CD8-positive, alpha-beta memory T cell (primary cell): ENCODE measurements at regions not wholly inside any gene's neighbourhood (a gene's known extent, or its start where the extent isn't known, plus 50 kb on each side); places are given as distances from the start of the nearest gene placed in this dataset.

ENCODE experiments used
- CTCF ChIA-PET: fragments of 350-600 bp; sonication (Branson Sonifier 250); formaldehyde crosslinking; loops from one replicate; lab custom pipeline; 2021; ENCODE audit warnings: antibody characterized with exemption; lab: Charles Lee
- POLR2A ChIA-PET: fragments of 350-600 bp; sonication (Branson Sonifier 250); formaldehyde crosslinking; loops from one replicate; lab custom pipeline; 2021; ENCODE audit warnings: antibody characterized with exemption; lab: Charles Lee
- DNase-seq, 5 donors: peaks; one replicate each; pipeline versions ENCODE4 v3.0.0 to v3.0.0-alpha.2; 2020 to 2022; ENCODE audit warnings: mixed read lengths in 1 of 5
- H3K27ac ChIP-seq: one replicate; pipeline ENCODE4 v1.7.0; 2013; ENCODE audit warnings: low read depth, mild to moderate bottlenecking, low read length, moderate library complexity
- H3K27me3 ChIP-seq: 2 replicates; pipeline ENCODE4 v1.7.0; 2013; ENCODE audit warnings: low read length, mild to moderate bottlenecking; ENCODE audit not compliant: insufficient read depth, poor library complexity, severe bottlenecking
- H3K36me3 ChIP-seq: 2 replicates; pipeline ENCODE4 v1.7.0; 2013; ENCODE audit warnings: mild to moderate bottlenecking, low read length, moderate library complexity; ENCODE audit not compliant: insufficient read depth
- H3K4me1 ChIP-seq: 2 replicates; pipeline ENCODE4 v1.7.0; 2013; ENCODE audit warnings: mild to moderate bottlenecking, low read length, moderate library complexity; ENCODE audit not compliant: insufficient read depth
- H3K4me3 ChIP-seq: 2 replicates; pipeline ENCODE4 v1.7.0; 2013; ENCODE audit warnings: mild to moderate bottlenecking, low read length
- H3K9me3 ChIP-seq: 2 replicates; pipeline ENCODE4 v1.7.0; 2013; ENCODE audit warnings: mild to moderate bottlenecking, low read length
- H3K27ac Mint-ChIP-seq, 8 donors: one replicate each; pipeline ENCODE4 v1.8.0; 2020 to 2021; ENCODE audit warnings: mixed read lengths in 8 of 8, mild to moderate bottlenecking in 6 of 8, inconsistent platforms in 3 of 8, moderate library complexity in 3 of 8
- H3K27me3 Mint-ChIP-seq, 2 donors: one replicate each; pipeline ENCODE4 v1.8.0; 2020 to 2021; ENCODE audit warnings: mixed read lengths in 2 of 2, mild to moderate bottlenecking in 1 of 2, moderate library complexity in 1 of 2
- H3K36me3 Mint-ChIP-seq, 3 donors: one replicate each; pipeline ENCODE4 v1.8.0; 2020 to 2021; ENCODE audit warnings: mixed read lengths in 3 of 3, inconsistent platforms in 1 of 3, mild to moderate bottlenecking in 1 of 3
- H3K4me1 Mint-ChIP-seq, 3 donors: one replicate each; pipeline ENCODE4 v1.8.0; 2020 to 2021; ENCODE audit warnings: mixed read lengths in 3 of 3, inconsistent platforms in 1 of 3, mild to moderate bottlenecking in 1 of 3
- H3K4me3 Mint-ChIP-seq, 7 donors: one replicate each; pipeline ENCODE4 v1.8.0; 2020 to 2021; ENCODE audit warnings: mixed read lengths in 7 of 7, mild to moderate bottlenecking in 6 of 7, moderate library complexity in 4 of 7, inconsistent platforms in 2 of 7
- H3K9me3 Mint-ChIP-seq, 5 donors: one replicate each; pipeline ENCODE4 v1.8.0; 2020 to 2022; ENCODE audit warnings: mixed read lengths in 5 of 5, mild to moderate bottlenecking in 3 of 5, moderate library complexity in 2 of 5, inconsistent platforms in 1 of 5

- Histone ChIP-seq H3K36me3 (no peaks in the 10 kb centered on the region), H3K27ac (no peak overlapping the region), H3K4me1 (no peaks in the 10 kb centered on the region), H3K9me3 (no peaks in the 10 kb centered on the region), H3K27me3 (no peaks in the 10 kb centered on the region), H3K4me3 (no peak overlapping the region)
- ChIA-PET CTCF (no interaction called here), POLR2A (no interaction called here)
- Mint-ChIP-seq H3K4me1 (no peaks in the 10 kb centered on the region), H3K36me3 (no peaks in the 10 kb centered on the region), H3K4me3 (no peak overlapping the region), H3K9me3 (peaks cover 0 to 12% (median 3%) of the 10 kb centered on the region in 5 donors), H3K27ac (no peak overlapping the region), H3K27me3 (peaks cover 0 to 2% of the 10 kb centered on the region in 2 donors)
- DNase-seq: no peak
Measured at GRCh38 chr6:51394061-51394460, 575.4 kb downstream of the TFAP2B start.

- Histone ChIP-seq H3K36me3 (no peaks in the 10 kb centered on the region), H3K4me1 (no peaks in the 10 kb centered on the region), H3K27me3 (no peaks in the 10 kb centered on the region), H3K27ac (no peak overlapping the region), H3K9me3 (no peaks in the 10 kb centered on the region), H3K4me3 (no peak overlapping the region)
- Mint-ChIP-seq H3K9me3 (peaks cover 0 to 9% (median 3%) of the 10 kb centered on the region in 5 donors), H3K4me1 (no peaks in the 10 kb centered on the region), H3K36me3 (no peaks in the 10 kb centered on the region), H3K27ac (no peak overlapping the region), H3K4me3 (no peak overlapping the region), H3K27me3 (peaks cover 0 to 2% of the 10 kb centered on the region in 2 donors)
- ChIA-PET CTCF (no interaction called here), POLR2A (no interaction called here)
- DNase-seq: no peak
Measured at GRCh38 chr6:51396583-51396982, 577.9 kb downstream of the TFAP2B start.

GRCh38 chr6:51398064-51398705, 579.5 kb downstream of the TFAP2B start:
- H3K27ac Mint-ChIP-seq: no peak overlapping the region

GRCh38 chr6:51398793-51399192, 580.1 kb downstream of the TFAP2B start:
- no peaks in the 10 kb centered on the region for H3K4me1 Mint-ChIP-seq

More at GRCh38 chr6:51398064-51398705, 579.5 kb downstream of the TFAP2B start:
- H3K4me3 Mint-ChIP-seq: no peak overlapping the region
- Histone ChIP-seq H3K9me3 (no peaks in the 10 kb centered on the region), H3K27ac (no peak overlapping the region), H3K36me3 (no peaks in the 10 kb centered on the region), H3K4me3 (no peak overlapping the region), H3K4me1 (no peaks in the 10 kb centered on the region), H3K27me3 (no peaks in the 10 kb centered on the region)
- H3K36me3 Mint-ChIP-seq: no peaks in the 10 kb centered on the region
- CTCF ChIA-PET: no interaction called here
- no peaks in the 10 kb centered on the region for H3K4me1 Mint-ChIP-seq
- POLR2A ChIA-PET: no interaction called here
- no peaks in the 10 kb centered on the region for H3K27me3 Mint-ChIP-seq
- no peak for DNase-seq
- peaks cover 0 to 4% (median 0%) of the 10 kb centered on the region in 5 donors for H3K9me3 Mint-ChIP-seq

GRCh38 chr6:51410453-51410852, 591.8 kb downstream of the TFAP2B start:
- Mint-ChIP-seq H3K27me3 (no peaks in the 10 kb centered on the region), H3K27ac (no peak overlapping the region), H3K4me3 (no peak overlapping the region), H3K9me3 (peaks cover 4 to 27% (median 6%) of the 10 kb centered on the region in 5 donors), H3K36me3 (no peaks in the 10 kb centered on the region), H3K4me1 (no peaks in the 10 kb centered on the region)
- Histone ChIP-seq H3K4me1 (no peaks in the 10 kb centered on the region), H3K27me3 (no peaks in the 10 kb centered on the region), H3K36me3 (no peaks in the 10 kb centered on the region), H3K9me3 (no peaks in the 10 kb centered on the region), H3K27ac (no peak overlapping the region), H3K4me3 (no peak overlapping the region)
- DNase-seq: no peak
- CTCF ChIA-PET: no interaction called here
- POLR2A ChIA-PET: no interaction called here

More at GRCh38 chr6:51398793-51399192, 580.1 kb downstream of the TFAP2B start:
- DNase-seq: no peak
- Mint-ChIP-seq H3K36me3 (no peaks in the 10 kb centered on the region), H3K9me3 (peaks cover 0 to 4% (median 0%) of the 10 kb centered on the region in 5 donors), H3K27ac (no peak overlapping the region), H3K27me3 (no peaks in the 10 kb centered on the region), H3K4me3 (no peak overlapping the region)
- H3K27ac ChIP-seq: no peak overlapping the region
- H3K36me3 ChIP-seq: no peaks in the 10 kb centered on the region
- no peaks in the 10 kb centered on the region for H3K27me3 ChIP-seq
- POLR2A ChIA-PET: no interaction called here
- H3K4me1 ChIP-seq: no peaks in the 10 kb centered on the region
- H3K4me3 ChIP-seq: no peak overlapping the region
- CTCF ChIA-PET: no interaction called here
- no peaks in the 10 kb centered on the region for H3K9me3 ChIP-seq

- CTCF ChIA-PET: no interaction called here
Measured at GRCh38 chr6:51411496-51412125, 592.9 kb downstream of the TFAP2B start.

GRCh38 chr6:51414361-51414760, 595.7 kb downstream of the TFAP2B start:
- no peaks in the 10 kb centered on the region for H3K9me3 ChIP-seq
- Mint-ChIP-seq H3K4me1 (no peaks in the 10 kb centered on the region), H3K4me3 (no peak overlapping the region), H3K27ac (no peak overlapping the region), H3K9me3 (peaks cover 3 to 26% (median 5%) of the 10 kb centered on the region in 5 donors), H3K27me3 (no peaks in the 10 kb centered on the region), H3K36me3 (no peaks in the 10 kb centered on the region)
- DNase-seq: no peak
- H3K27me3 ChIP-seq: no peaks in the 10 kb centered on the region
- no peaks in the 10 kb centered on the region for H3K36me3 ChIP-seq
- POLR2A ChIA-PET: no interaction called here
- CTCF ChIA-PET: no interaction called here
- H3K4me3 ChIP-seq: no peak overlapping the region
- H3K27ac ChIP-seq: no peak overlapping the region
- no peaks in the 10 kb centered on the region for H3K4me1 ChIP-seq

More at GRCh38 chr6:51411496-51412125, 592.9 kb downstream of the TFAP2B start:
- H3K27me3 Mint-ChIP-seq: no peaks in the 10 kb centered on the region
- H3K36me3 ChIP-seq: no peaks in the 10 kb centered on the region
- no peaks in the 10 kb centered on the region for H3K4me1 ChIP-seq
- no peak overlapping the region for H3K4me3 Mint-ChIP-seq
- no peak for DNase-seq
- POLR2A ChIA-PET: no interaction called here
- no peaks in the 10 kb centered on the region for H3K36me3 Mint-ChIP-seq
- no peaks in the 10 kb centered on the region for H3K27me3 ChIP-seq
- H3K4me1 Mint-ChIP-seq: no peaks in the 10 kb centered on the region
- no peak overlapping the region for H3K27ac Mint-ChIP-seq
- H3K27ac ChIP-seq: no peak overlapping the region
- peaks cover 2 to 27% (median 5%) of the 10 kb centered on the region in 5 donors for H3K9me3 Mint-ChIP-seq
- H3K4me3 ChIP-seq: no peak overlapping the region
- no peaks in the 10 kb centered on the region for H3K9me3 ChIP-seq

- POLR2A ChIA-PET: no interaction called here
- Histone ChIP-seq H3K36me3 (no peaks in the 10 kb centered on the region), H3K4me1 (no peaks in the 10 kb centered on the region), H3K27ac (no peak overlapping the region), H3K4me3 (no peak overlapping the region), H3K9me3 (no peaks in the 10 kb centered on the region), H3K27me3 (no peaks in the 10 kb centered on the region)
- DNase-seq: no peak
- Mint-ChIP-seq H3K27ac (no peak overlapping the region), H3K9me3 (peaks cover 3 to 16% (median 6%) of the 10 kb centered on the region in 5 donors), H3K4me1 (no peaks in the 10 kb centered on the region), H3K36me3 (no peaks in the 10 kb centered on the region), H3K27me3 (no peaks in the 10 kb centered on the region), H3K4me3 (no peak overlapping the region)
- CTCF ChIA-PET: no interaction called here
Measured at GRCh38 chr6:51415501-51415900, 596.8 kb downstream of the TFAP2B start.
